Endothelial cell of umbilical vein (primary cell): ENCODE measurements at regions not wholly inside any gene's neighbourhood (a gene's known extent, or its start where the extent isn't known, plus 50 kb on each side); places are given as distances from the start of the nearest gene placed in this dataset.

Experiments used
- BruUV-seq: library from RNA; stranded (reverse); fragments of 400-500 nt; replicated peaks from 2 replicates; lab custom pipeline; 2021; lab: Mats Ljungman, UMichigan
- CTCF ChIA-PET: fragments of 300-600, 350-600 bp; sonication (Branson Sonifier 250); formaldehyde crosslinking; loops from one replicate; lab custom pipeline; 2021; ENCODE audit warnings: antibody characterized with exemption, inconsistent platforms; lab: Charles Lee
- POLR2A ChIA-PET: fragments of 300-600, 350-600 bp; sonication (Branson Sonifier 250); formaldehyde crosslinking; loops from one replicate; lab custom pipeline; 2021; ENCODE audit warnings: antibody characterized with exemption, inconsistent platforms; lab: Charles Lee
- DNase-seq: peaks from one replicate; pipeline ENCODE4 v3.0.0-alpha.2; 2011; ENCODE audit warnings: low read depth, low spot score
- FAIRE-seq: peaks from 2 replicates; lab custom pipeline; 2011; peaks lifted over from hg19 to GRCh38; lab: Jason Lieb, UNC
- H2AFZ ChIP-seq: 2 replicates; pipeline ENCODE4 v1.6.0; 2012; ENCODE audit warnings: low read depth, low read length, control low read depth, inconsistent platforms
- H3K27ac ChIP-seq: 2 replicates; pipeline ENCODE4 v1.5.1; 2011; ENCODE audit warnings: low read depth, mild to moderate bottlenecking, control low read depth, low read length, moderate library complexity; ENCODE audit not compliant: insufficient read depth
- H3K27me3 ChIP-seq, 2 experiments: 2 replicates each; pipeline versions ENCODE4 v1.6.0 to v1.6.1; 2011; ENCODE audit warnings: low read length in 2 of 2, mixed read lengths in 1 of 2; ENCODE audit not compliant: control insufficient read depth in 2 of 2, insufficient read depth in 2 of 2
- H3K36me3 ChIP-seq, 2 experiments: 2 replicates in 1 of 2; 3 replicates in 1 of 2; pipeline ENCODE4 v1.5.1; 2011; ENCODE audit warnings: low read length in 2 of 2, mild to moderate bottlenecking in 1 of 2, moderate library complexity in 1 of 2; ENCODE audit not compliant: control insufficient read depth in 2 of 2, insufficient read depth in 2 of 2; ENCODE audit errors: extremely low read depth in 1 of 2
- H3K4me1 ChIP-seq: 3 replicates; pipeline ENCODE4 v1.5.1; 2011; ENCODE audit warnings: mild to moderate bottlenecking, low read length; ENCODE audit not compliant: control insufficient read depth, insufficient read depth; ENCODE audit errors: extremely low read depth
- H3K4me2 ChIP-seq: 2 replicates; pipeline ENCODE4 v1.6.1; 2011; ENCODE audit warnings: low read length, control low read depth, mixed read lengths; ENCODE audit not compliant: insufficient read depth
- H3K4me3 ChIP-seq, 3 experiments: fragments of 200-600 bp in 1 of 3; sonication (generic), shearing (Covaris generic) in 1 of 3; replicated peaks in 1 of 3; 2 replicates each; pipeline ENCODE4 v1.5.1; 2011 to 2016; ENCODE audit warnings: control low read depth in 3 of 3, low read length in 3 of 3, mild to moderate bottlenecking in 2 of 3, inconsistent platforms in 1 of 3, low read depth in 1 of 3, moderate library complexity in 1 of 3; ENCODE audit not compliant: insufficient read depth in 1 of 3
- H3K79me2 ChIP-seq: 2 replicates; pipeline ENCODE4 v1.6.0; 2012; ENCODE audit warnings: low read length, inconsistent platforms; ENCODE audit not compliant: control insufficient read depth, insufficient read depth
- H3K9ac ChIP-seq: replicated peaks from 2 replicates; pipeline ENCODE3; 2011; ENCODE audit warnings: low read length, control low read depth; ENCODE audit not compliant: insufficient read depth; ENCODE audit errors: extremely low read depth
- H3K9me1 ChIP-seq: replicated peaks from 3 replicates; pipeline ENCODE4 v1.6.0; 2011; ENCODE audit warnings: mild to moderate bottlenecking, low read length; ENCODE audit not compliant: control insufficient read depth, insufficient read depth; ENCODE audit errors: extremely low read depth
- H3K9me3 ChIP-seq: replicated peaks from 2 replicates; pipeline ENCODE4 v1.5.1; 2012; ENCODE audit warnings: low read length, inconsistent platforms; ENCODE audit not compliant: control insufficient read depth, insufficient read depth
- H4K20me1 ChIP-seq: replicated peaks from 2 replicates; pipeline ENCODE3; 2011; ENCODE audit warnings: mild to moderate bottlenecking, low read length; ENCODE audit not compliant: control insufficient read depth, insufficient read depth; ENCODE audit errors: extremely low read depth
- EZH2 ChIP-seq: IDR thresholded peaks from 2 replicates; pipeline ENCODE4 v1.6.1; 2012; ENCODE audit warnings: borderline replicate concordance, low read depth, mild to moderate bottlenecking, moderate library complexity, low read length, inconsistent platforms; ENCODE audit not compliant: severe bottlenecking
- FOS ChIP-seq: IDR thresholded peaks from 2 replicates; pipeline ENCODE4 v1.6.1; 2011; ENCODE audit warnings: mild to moderate bottlenecking, low read length, moderate library complexity, borderline replicate concordance; ENCODE audit not compliant: insufficient read depth
- GATA2 ChIP-seq: IDR thresholded peaks from 2 replicates; pipeline ENCODE4 v1.7.0; 2011; ENCODE audit warnings: low read depth, mild to moderate bottlenecking, moderate library complexity, mixed read lengths, low read length; ENCODE audit not compliant: insufficient read length, insufficient read depth
- JUN ChIP-seq: IDR thresholded peaks from 2 replicates; pipeline ENCODE4 v1.6.1; 2011; ENCODE audit warnings: borderline replicate concordance, low read depth; ENCODE audit not compliant: insufficient read length, insufficient read depth
- MYC ChIP-seq: IDR thresholded peaks from one replicate; pipeline ENCODE4 v1.6.1; 2011; ENCODE audit warnings: mild to moderate bottlenecking, low read depth, low read length
- POLR2A ChIP-seq: IDR thresholded peaks from 2 replicates; pipeline ENCODE4 v1.6.1; 2012; ENCODE audit warnings: low read depth, mild to moderate bottlenecking, control low read depth, low read length
- POLR2AphosphoS5 ChIP-seq: IDR thresholded peaks from 2 replicates; pipeline ENCODE4 v1.6.1; 2012; ENCODE audit warnings: low read depth, mild to moderate bottlenecking, control low read depth, low read length, moderate library complexity; ENCODE audit not compliant: insufficient read depth
- dilution Hi-C: fragments of 300-500 bp; cut with MboI; formaldehyde crosslinking; loops from one replicate; pipeline ENCODE4 v1.15.0; 2019; ENCODE audit warnings: low sequenced_read_pairs; ENCODE audit not compliant: extremely low pct_ligation_motif_present
- intact Hi-C: fragments of 100-400 bp; cut with micrococcal nuclease; formaldehyde crosslinking; loops from one replicate; pipeline ENCODE4 v1.10.0; 2022
- TF ChIP-seq, protein P1 (sequence below), 2 donors: IDR thresholded peaks; 1 replicate in 1 of 2; 2 replicates in 1 of 2; pipeline ENCODE4 v1.5.1; 2011; ENCODE audit warnings: low read length in 2 of 2, mild to moderate bottlenecking in 2 of 2, moderate library complexity in 2 of 2, control low read depth in 1 of 2, inconsistent platforms in 1 of 2, low read depth in 1 of 2; ENCODE audit not compliant: insufficient read depth in 1 of 2; ENCODE audit errors: extremely low read depth in 1 of 2
- TF ChIP-seq, protein P2 (sequence below): IDR thresholded peaks from 2 replicates; pipeline ENCODE4 v1.6.1; 2011; ENCODE audit not compliant: insufficient read depth, insufficient read length

DNA sequence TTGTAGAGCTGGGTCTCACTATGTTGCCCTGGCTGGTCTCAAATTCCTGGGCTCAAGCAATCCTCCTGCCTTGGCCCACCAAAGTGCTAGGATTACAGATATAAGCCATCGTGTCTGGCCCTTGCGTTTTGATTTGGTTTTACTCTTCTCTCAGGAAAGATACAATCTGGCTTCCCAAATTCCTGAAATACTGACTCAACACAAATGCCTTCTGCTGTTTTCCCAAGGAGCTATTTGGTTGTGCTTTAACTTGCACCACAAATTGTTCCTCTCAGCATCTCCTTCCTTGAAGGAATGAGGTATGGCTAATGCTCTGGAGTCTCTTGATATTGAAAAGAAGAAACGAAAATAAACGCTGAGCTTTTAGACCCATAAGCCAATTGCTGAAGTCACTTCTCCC, 110.0 kb upstream of the PAX6 start:
- Histone ChIP-seq H3K27me3 (no peaks in the 10 kb centered on the region), H3K4me2 (no peak overlapping the region), H3K9ac (no peak overlapping the region), H3K79me2 (no peaks in the 10 kb centered on the region), H3K4me3 (no peak overlapping the region), H2AFZ (no peak overlapping the region), H3K9me3 (no peaks in the 10 kb centered on the region), H4K20me1 (no peaks in the 10 kb centered on the region), H3K36me3 (no peaks in the 10 kb centered on the region), H3K4me1 (no peaks in the 10 kb centered on the region), H3K9me1 (no peaks in the 10 kb centered on the region), H3K27ac (no peak overlapping the region)
- TF ChIP-seq POLR2A (no peak), POLR2AphosphoS5 (no peak), MYC (no peak), EZH2 (no peak), JUN (no peak), FOS (no peak), GATA2 (no peak)
- TF ChIP-seq, protein P1, sequence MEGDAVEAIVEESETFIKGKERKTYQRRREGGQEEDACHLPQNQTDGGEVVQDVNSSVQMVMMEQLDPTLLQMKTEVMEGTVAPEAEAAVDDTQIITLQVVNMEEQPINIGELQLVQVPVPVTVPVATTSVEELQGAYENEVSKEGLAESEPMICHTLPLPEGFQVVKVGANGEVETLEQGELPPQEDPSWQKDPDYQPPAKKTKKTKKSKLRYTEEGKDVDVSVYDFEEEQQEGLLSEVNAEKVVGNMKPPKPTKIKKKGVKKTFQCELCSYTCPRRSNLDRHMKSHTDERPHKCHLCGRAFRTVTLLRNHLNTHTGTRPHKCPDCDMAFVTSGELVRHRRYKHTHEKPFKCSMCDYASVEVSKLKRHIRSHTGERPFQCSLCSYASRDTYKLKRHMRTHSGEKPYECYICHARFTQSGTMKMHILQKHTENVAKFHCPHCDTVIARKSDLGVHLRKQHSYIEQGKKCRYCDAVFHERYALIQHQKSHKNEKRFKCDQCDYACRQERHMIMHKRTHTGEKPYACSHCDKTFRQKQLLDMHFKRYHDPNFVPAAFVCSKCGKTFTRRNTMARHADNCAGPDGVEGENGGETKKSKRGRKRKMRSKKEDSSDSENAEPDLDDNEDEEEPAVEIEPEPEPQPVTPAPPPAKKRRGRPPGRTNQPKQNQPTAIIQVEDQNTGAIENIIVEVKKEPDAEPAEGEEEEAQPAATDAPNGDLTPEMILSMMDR (IDR thresholded peaks at IDR 0.05; ENCODE audit: extremely low read depth in 1 of 2, insufficient read depth in 1 of 2, low read depth in 1 of 2, low read length in 2 of 2) = no peak
- TF ChIP-seq, protein P2, sequence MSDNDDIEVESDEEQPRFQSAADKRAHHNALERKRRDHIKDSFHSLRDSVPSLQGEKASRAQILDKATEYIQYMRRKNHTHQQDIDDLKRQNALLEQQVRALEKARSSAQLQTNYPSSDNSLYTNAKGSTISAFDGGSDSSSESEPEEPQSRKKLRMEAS = no peak
- ChIA-PET CTCF (no interaction called here), POLR2A (no interaction called here)
- no TSS peak for BruUV-seq
- intact Hi-C loops = no loop called here
- dilution Hi-C loops = no loop called here
- FAIRE-seq (no peak), DNase-seq (no peak)
